GM12875 (cell line): ENCODE measurements at regions not wholly inside any gene's neighbourhood (a gene's known extent, or its start where the extent isn't known, plus 50 kb on each side); places are given as distances from the start of the nearest gene placed in this dataset.

Source experiments
- H3K4me3 ChIP-seq: one replicate; pipeline ENCODE4 v1.5.1; 2011; ENCODE audit warnings: low read depth, low read length, control low read depth
- TF ChIP-seq, protein P1 (sequence below): IDR thresholded peaks from 2 replicates; pipeline ENCODE4 v1.5.1; 2011; ENCODE audit warnings: low read depth, mild to moderate bottlenecking, control low read depth, inconsistent platforms, low read length, moderate library complexity, borderline replicate concordance; ENCODE audit not compliant: insufficient read depth

DNA sequence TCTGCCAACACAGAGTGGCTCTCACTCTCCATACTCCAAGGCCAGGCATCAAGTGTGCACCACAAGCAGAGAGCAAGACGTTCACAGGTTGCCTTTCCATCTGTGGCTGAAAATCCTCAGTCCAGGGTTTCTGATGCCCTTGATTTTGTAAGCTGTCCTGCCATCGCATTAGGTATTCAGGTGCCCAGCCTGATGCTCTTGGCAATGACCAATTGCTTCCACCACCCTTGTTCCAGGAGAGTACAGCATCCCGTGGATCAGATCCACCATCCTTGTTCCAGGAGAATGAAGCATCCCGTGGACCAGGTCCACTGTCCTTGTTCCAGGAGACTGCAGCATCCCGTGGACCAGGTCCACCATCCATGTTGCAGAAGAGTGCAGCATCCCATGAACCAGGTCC lies 133.4 kb upstream of the GPC1 start:
- H3K4me3 ChIP-seq, result no peak overlapping the region
- TF ChIP-seq, protein P1, sequence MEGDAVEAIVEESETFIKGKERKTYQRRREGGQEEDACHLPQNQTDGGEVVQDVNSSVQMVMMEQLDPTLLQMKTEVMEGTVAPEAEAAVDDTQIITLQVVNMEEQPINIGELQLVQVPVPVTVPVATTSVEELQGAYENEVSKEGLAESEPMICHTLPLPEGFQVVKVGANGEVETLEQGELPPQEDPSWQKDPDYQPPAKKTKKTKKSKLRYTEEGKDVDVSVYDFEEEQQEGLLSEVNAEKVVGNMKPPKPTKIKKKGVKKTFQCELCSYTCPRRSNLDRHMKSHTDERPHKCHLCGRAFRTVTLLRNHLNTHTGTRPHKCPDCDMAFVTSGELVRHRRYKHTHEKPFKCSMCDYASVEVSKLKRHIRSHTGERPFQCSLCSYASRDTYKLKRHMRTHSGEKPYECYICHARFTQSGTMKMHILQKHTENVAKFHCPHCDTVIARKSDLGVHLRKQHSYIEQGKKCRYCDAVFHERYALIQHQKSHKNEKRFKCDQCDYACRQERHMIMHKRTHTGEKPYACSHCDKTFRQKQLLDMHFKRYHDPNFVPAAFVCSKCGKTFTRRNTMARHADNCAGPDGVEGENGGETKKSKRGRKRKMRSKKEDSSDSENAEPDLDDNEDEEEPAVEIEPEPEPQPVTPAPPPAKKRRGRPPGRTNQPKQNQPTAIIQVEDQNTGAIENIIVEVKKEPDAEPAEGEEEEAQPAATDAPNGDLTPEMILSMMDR, result no peak

GRCh38 chr2:240302933-240303595 lies 132.4 kb upstream of the GPC1 start:
- no peak overlapping the region for H3K4me3 ChIP-seq
- TF ChIP-seq, protein P1, result no peak

DNA sequence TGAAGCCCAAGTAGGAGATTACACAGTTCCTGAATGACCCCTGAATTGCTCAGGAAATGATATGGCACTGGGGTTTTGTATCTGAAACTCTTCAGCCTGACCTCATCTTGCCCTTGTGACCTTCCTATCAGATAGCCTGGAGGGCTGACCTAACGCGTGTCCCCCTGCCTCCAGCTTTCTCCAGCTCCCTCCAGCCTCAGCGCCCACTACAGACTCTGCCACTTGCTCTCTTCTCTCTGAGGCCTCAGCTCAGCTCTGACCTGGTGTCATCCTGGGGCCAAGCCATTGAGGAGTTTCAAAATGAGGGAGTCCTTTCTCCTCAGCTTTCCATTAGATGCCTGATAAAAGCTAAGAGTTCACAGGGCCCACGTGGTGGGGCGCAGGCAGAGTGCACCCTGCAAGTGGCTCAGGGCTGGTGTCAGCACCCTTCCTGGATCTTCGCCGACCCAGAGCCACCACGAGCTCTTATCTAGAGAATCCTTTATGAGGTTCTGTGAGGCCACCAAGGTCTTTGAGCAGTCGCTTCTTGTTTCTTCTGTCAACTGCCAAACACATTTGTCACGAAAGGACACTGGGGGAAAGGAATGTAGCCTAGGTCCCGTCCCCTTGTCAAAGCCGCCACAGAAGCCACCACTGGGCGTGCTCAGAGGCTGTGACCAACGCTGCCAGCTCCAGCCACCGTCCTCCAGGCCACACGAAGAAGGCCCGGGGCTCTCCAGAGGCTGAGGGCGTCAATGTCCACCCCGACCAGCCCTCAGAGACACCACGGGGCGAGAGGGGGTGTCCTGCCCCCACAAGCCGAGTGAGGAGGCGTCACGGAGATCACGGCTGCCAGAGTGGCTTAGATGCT lies 131.3 kb upstream of the GPC1 start:
- TF ChIP-seq, protein P1, result no peak
- H3K4me3 ChIP-seq, result no peak overlapping the region

GRCh38 chr2:240304746-240305161 lies 130.7 kb upstream of the GPC1 start:
- H3K4me3 ChIP-seq, result no peak overlapping the region
- TF ChIP-seq, protein P1, result no peak

DNA sequence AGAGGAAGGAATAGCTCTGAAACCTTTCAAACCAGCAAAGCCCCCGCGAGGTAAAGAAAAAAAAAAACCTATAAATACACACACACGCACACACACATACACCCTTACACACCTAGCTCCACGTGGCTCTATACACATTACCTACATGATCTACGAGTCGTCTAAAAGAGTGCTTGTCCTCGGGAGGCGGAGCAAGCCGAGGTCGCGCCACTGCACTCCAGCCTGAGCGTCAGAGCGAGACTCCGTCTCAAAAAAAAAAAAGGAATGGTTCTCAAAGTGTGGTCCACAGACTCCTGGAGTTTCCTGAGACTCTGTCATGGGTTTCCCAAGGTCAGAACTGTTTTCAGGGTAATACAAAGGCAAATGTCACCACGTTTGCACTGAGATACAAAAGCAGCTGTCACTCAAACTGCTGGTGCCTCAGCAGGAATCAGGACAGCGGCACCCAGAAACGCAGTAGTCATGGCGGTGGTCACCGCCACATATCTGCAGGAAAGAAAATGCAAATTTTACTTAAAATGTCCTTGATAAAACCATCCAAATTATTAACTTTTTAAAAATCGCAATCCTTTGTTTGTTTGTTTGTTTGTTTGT lies 130.0 kb upstream of the GPC1 start:
- TF ChIP-seq, protein P1, result no peak

DNA sequence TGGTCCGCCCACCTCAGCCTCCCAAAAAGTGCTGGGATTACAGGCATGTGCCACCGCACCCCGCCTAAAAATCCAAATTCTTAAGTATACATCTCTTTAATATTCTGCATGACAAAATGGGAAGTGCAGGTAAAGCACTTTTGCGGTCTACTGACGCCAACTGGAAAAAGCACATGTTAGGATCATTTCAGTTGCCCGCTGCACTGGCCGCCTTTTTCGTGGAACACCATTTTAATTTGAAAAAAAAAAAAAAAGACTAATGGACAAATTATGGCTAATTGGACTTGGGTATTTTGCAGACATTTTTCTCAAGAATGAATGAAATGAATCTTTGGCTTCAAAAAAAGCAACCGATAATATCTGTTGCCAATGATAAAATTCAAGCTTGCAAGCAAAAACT lies 129.3 kb upstream of the GPC1 start:
- TF ChIP-seq, protein P1, result no peak
- no peak overlapping the region for H3K4me3 ChIP-seq

More for the DNA sequence above, 130.0 kb upstream of the GPC1 start:
- H3K4me3 ChIP-seq, result no peak overlapping the region
